Neural progenitor cell (in vitro differentiated cells): ENCODE measurements at regions not wholly inside any gene's neighbourhood (a gene's known extent, or its start where the extent isn't known, plus 50 kb on each side); places are given as distances from the start of the nearest gene placed in this dataset.
"Not testable (repeated sequence)": the region's sequence is repeated elsewhere in the genome, so short reads cannot be mapped to it uniquely, and the experiment has no call there.

Source experiments
- DNase-seq: peaks from one replicate; pipeline ENCODE4 v3.0.0-alpha.2; 2016; ENCODE audit warnings: low spot score
- H2AFZ ChIP-seq: fragments of 200-600 bp; sonication (generic); replicated peaks from 2 replicates; pipeline ENCODE4 v1.6.1; 2016; ENCODE audit warnings: antibody characterized with exemption
- H3F3A ChIP-seq: fragments of 200-600 bp; sonication (generic); 2 replicates; pipeline ENCODE4 v1.6.1; 2016; ENCODE audit warnings: antibody characterized with exemption, low read depth
- H3K27ac ChIP-seq: fragments of 200-600 bp; sonication (generic); 2 replicates; pipeline ENCODE4 v1.5.1; 2016; ENCODE audit warnings: mild to moderate bottlenecking
- H3K27me3 ChIP-seq: fragments of 200-600 bp; sonication (generic); 2 replicates; pipeline ENCODE4 v1.6.1; 2016; ENCODE audit warnings: mild to moderate bottlenecking, moderate library complexity
- H3K36me3 ChIP-seq: fragments of 200-600 bp; sonication (generic); 2 replicates; pipeline ENCODE4 v1.5.1; 2016
- H3K4me1 ChIP-seq: fragments of 200-600 bp; sonication (generic); 2 replicates; pipeline ENCODE4 v1.6.1; 2016; ENCODE audit warnings: mixed run types
- H3K4me2 ChIP-seq: fragments of 200-600 bp; sonication (generic); 2 replicates; pipeline ENCODE4 v1.6.1; 2016
- H3K4me3 ChIP-seq: fragments of 200-600 bp; sonication (generic); 2 replicates; pipeline ENCODE4 v1.5.1; 2016
- H3K79me2 ChIP-seq: fragments of 200-600 bp; sonication (generic); 2 replicates; pipeline ENCODE4 v1.6.1; 2016; ENCODE audit warnings: low read depth
- H3K9ac ChIP-seq: fragments of 200-600 bp; sonication (generic); 2 replicates; pipeline ENCODE4 v1.6.1; 2016
- H3K9me3 ChIP-seq: fragments of 200-600 bp; sonication (generic); 2 replicates; pipeline ENCODE4 v1.5.1; 2016; ENCODE audit warnings: low read depth
- H4K20me1 ChIP-seq: fragments of 200-600 bp; sonication (generic); 2 replicates; pipeline ENCODE4 v1.6.1; 2016; ENCODE audit warnings: low read depth
- H3K27ac Mint-ChIP-seq: 3 replicates; pipeline ENCODE4 v1.8.0; 2021; ENCODE audit warnings: mixed read lengths
- H3K27me3 Mint-ChIP-seq: 2 replicates; pipeline ENCODE4 v1.8.0; 2022; ENCODE audit warnings: low read depth, mild to moderate bottlenecking, inconsistent platforms, moderate library complexity, mixed read lengths; ENCODE audit not compliant: insufficient read depth
- H3K36me3 Mint-ChIP-seq: 3 replicates; pipeline ENCODE4 v1.8.0; 2021; ENCODE audit warnings: mixed read lengths
- H3K4me1 Mint-ChIP-seq: 3 replicates; pipeline ENCODE4 v1.8.0; 2021; ENCODE audit warnings: mixed read lengths
- H3K4me3 Mint-ChIP-seq: 3 replicates; pipeline ENCODE4 v1.8.0; 2021; ENCODE audit warnings: mild to moderate bottlenecking, moderate library complexity, mixed read lengths
- H3K9me3 Mint-ChIP-seq: 3 replicates; pipeline ENCODE4 v1.8.0; 2020; ENCODE audit warnings: mixed read lengths
- EZH2 ChIP-seq: fragments of 200-600 bp; sonication (generic); IDR thresholded peaks from 2 replicates; pipeline ENCODE4 v1.6.1; 2017; ENCODE audit warnings: antibody characterized with exemption, mild to moderate bottlenecking, moderate library complexity
- EZH2phosphoT487 ChIP-seq: fragments of 200-600 bp; sonication (generic); IDR thresholded peaks from 2 replicates; pipeline ENCODE4 v1.6.1; 2017; ENCODE audit warnings: antibody characterized with exemption
- TF ChIP-seq, protein P1 (sequence below): fragments of 200-600 bp; sonication (generic); IDR thresholded peaks from 2 replicates; pipeline ENCODE4 v1.5.1; 2017; ENCODE audit warnings: antibody characterized with exemption, mild to moderate bottlenecking

DNA sequence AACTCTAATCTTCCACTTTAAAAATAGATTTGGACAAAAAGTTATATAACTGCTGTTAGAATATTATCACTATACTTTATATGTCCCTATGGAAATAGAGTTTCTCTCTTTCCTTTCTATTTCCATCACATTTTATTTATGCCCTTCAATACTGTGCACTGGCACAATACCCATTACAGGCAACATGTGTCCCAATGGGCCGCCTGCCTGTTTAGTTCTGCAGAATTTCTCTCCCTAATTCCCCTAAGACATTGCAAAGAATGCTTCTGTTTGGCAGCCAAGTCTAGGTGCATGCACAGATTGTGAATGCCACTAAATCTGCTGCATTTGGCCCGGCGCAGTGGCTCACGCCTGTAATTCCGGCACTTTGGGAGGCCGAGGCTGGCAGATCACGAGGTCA, 520.4 kb upstream of the FLRT2 start:
- no peaks in the 10 kb centered on the region for H3K4me1 Mint-ChIP-seq
- no peaks in the 10 kb centered on the region for H4K20me1 ChIP-seq
- no peaks in the 10 kb centered on the region for H3F3A ChIP-seq
- TF ChIP-seq EZH2phosphoT487: no peak
- TF ChIP-seq EZH2: no peak
- TF ChIP-seq, protein P1, sequence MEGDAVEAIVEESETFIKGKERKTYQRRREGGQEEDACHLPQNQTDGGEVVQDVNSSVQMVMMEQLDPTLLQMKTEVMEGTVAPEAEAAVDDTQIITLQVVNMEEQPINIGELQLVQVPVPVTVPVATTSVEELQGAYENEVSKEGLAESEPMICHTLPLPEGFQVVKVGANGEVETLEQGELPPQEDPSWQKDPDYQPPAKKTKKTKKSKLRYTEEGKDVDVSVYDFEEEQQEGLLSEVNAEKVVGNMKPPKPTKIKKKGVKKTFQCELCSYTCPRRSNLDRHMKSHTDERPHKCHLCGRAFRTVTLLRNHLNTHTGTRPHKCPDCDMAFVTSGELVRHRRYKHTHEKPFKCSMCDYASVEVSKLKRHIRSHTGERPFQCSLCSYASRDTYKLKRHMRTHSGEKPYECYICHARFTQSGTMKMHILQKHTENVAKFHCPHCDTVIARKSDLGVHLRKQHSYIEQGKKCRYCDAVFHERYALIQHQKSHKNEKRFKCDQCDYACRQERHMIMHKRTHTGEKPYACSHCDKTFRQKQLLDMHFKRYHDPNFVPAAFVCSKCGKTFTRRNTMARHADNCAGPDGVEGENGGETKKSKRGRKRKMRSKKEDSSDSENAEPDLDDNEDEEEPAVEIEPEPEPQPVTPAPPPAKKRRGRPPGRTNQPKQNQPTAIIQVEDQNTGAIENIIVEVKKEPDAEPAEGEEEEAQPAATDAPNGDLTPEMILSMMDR: no peak
- H3K27ac Mint-ChIP-seq: no peak overlapping the region
- no peaks in the 10 kb centered on the region for H3K4me1 ChIP-seq
- no peak overlapping the region for H3K9ac ChIP-seq
- no peaks in the 10 kb centered on the region for H3K36me3 Mint-ChIP-seq
- H3K4me3 ChIP-seq: no peak overlapping the region
- no peaks in the 10 kb centered on the region for H3K9me3 Mint-ChIP-seq
- no peaks in the 10 kb centered on the region for H3K27me3 Mint-ChIP-seq
- H2AFZ ChIP-seq: no peak overlapping the region
- DNase-seq: no peak
- H3K27me3 ChIP-seq: no peaks in the 10 kb centered on the region
- H3K4me2 ChIP-seq: no peak overlapping the region
- no peaks in the 10 kb centered on the region for H3K79me2 ChIP-seq
- H3K27ac ChIP-seq: no peak overlapping the region
- no peaks in the 10 kb centered on the region for H3K9me3 ChIP-seq
- H3K36me3 ChIP-seq: no peaks in the 10 kb centered on the region
- no peak overlapping the region for H3K4me3 Mint-ChIP-seq

DNA sequence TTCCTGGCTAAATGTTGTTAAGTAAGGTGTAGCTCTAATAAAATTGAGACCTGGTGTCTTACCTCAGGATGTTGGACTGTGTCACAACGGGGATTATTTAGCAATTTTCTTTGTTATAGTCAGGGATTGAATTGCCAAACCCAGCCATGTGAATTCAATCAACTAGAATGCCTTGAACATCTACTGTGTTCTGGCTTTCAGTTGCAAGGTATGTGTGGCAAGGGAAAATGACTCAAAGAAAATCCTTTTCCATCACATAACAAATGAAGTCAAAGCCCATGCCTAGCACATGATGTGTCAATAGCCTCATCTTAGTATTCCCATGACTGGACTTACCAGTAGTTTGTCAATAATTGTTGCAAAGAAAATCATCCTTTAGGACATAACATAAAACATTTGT, 519.8 kb upstream of the FLRT2 start:
- TF ChIP-seq, protein P1: no peak
- TF ChIP-seq EZH2: no peak
- no peaks in the 10 kb centered on the region for H3F3A ChIP-seq
- no peak overlapping the region for H3K4me3 ChIP-seq
- H3K4me2 ChIP-seq: no peak overlapping the region
- no peaks in the 10 kb centered on the region for H3K36me3 Mint-ChIP-seq
- H3K9me3 Mint-ChIP-seq: no peaks in the 10 kb centered on the region
- no peaks in the 10 kb centered on the region for H3K27me3 Mint-ChIP-seq
- no peaks in the 10 kb centered on the region for H3K36me3 ChIP-seq
- no peak for DNase-seq
- no peak overlapping the region for H3K27ac Mint-ChIP-seq
- H3K79me2 ChIP-seq: no peaks in the 10 kb centered on the region
- H3K4me1 ChIP-seq: no peaks in the 10 kb centered on the region
- no peaks in the 10 kb centered on the region for H4K20me1 ChIP-seq
- H2AFZ ChIP-seq: peak overlapping the region; percentile 18
- H3K27ac ChIP-seq: no peak overlapping the region
- H3K4me1 Mint-ChIP-seq: no peaks in the 10 kb centered on the region
- no peaks in the 10 kb centered on the region for H3K27me3 ChIP-seq
- H3K9ac ChIP-seq: no peak overlapping the region
- no peak overlapping the region for H3K4me3 Mint-ChIP-seq
- no peaks in the 10 kb centered on the region for H3K9me3 ChIP-seq

DNA sequence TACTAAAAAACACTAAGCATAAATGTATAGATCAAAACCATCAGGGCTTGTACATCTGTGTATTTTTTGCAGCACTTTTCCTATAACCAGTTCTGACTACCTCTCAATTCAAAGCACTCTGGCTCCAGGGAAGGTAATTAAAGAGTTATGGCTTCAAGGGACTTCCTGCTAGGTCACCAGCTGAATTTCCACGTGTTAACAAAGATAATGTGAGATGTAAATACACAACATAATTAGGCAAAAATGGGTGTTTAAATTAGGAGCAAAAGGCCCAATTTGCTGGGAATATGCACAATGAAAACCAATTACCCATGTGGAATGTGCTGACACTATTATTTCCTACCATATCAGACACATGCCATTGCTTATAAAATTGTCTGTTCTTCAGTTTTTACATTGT, 513.4 kb upstream of the FLRT2 start:
- Histone ChIP-seq H4K20me1 (no peaks in the 10 kb centered on the region), H3K27me3 (no peaks in the 10 kb centered on the region), H3F3A (no peaks in the 10 kb centered on the region), H3K36me3 (no peaks in the 10 kb centered on the region), H3K4me2 (no peak overlapping the region), H3K9me3 (no peaks in the 10 kb centered on the region), H2AFZ (no peak overlapping the region), H3K4me3 (no peak overlapping the region), H3K79me2 (no peaks in the 10 kb centered on the region), H3K4me1 (no peaks in the 10 kb centered on the region), H3K9ac (no peak overlapping the region), H3K27ac (no peak overlapping the region)
- Mint-ChIP-seq H3K36me3 (no peaks in the 10 kb centered on the region), H3K4me1 (no peaks in the 10 kb centered on the region), H3K27me3 (no peaks in the 10 kb centered on the region), H3K27ac (no peak overlapping the region), H3K9me3 (peaks cover 7% of the 10 kb centered on the region), H3K4me3 (no peak overlapping the region)
- no peak for DNase-seq
- no peak for TF ChIP-seq EZH2
- TF ChIP-seq, protein P1: no peak
- TF ChIP-seq EZH2phosphoT487: no peak

DNA sequence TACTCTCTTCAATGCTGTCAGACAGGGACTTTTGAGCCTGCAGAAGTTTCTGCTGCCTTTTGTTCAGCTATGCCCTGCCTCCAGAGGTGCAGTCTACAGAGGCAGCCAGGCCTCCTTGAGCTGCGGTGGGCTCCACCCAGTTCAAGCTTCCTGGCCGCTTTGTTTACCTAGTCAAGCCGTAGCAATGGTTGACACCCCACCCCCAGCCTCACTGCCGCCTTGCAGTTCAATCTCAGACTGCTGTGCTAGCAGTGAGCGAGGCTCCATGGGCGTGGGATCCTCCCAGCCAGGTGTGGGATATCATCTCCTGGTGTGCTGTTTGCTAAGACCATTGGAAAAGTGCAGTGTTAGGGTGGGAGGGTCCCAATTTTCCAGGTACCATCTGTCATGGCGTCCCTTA, 506.1 kb upstream of the FLRT2 start:
- not testable (repeated sequence) for H3K79me2 ChIP-seq, DNase-seq, H3K4me1 Mint-ChIP-seq, H3K9ac ChIP-seq, H3K27ac ChIP-seq, H3K9me3 ChIP-seq, H3K27me3 Mint-ChIP-seq, H3K4me2 ChIP-seq, H3K36me3 ChIP-seq, H3K36me3 Mint-ChIP-seq, H3K4me3 ChIP-seq, H3F3A ChIP-seq, H3K27ac Mint-ChIP-seq, H3K27me3 ChIP-seq, H3K4me3 Mint-ChIP-seq, H2AFZ ChIP-seq, H4K20me1 ChIP-seq
- H3K4me1 ChIP-seq: peaks cover 15% of the 10 kb centered on the region
- H3K9me3 Mint-ChIP-seq: peaks cover 16% of the 10 kb centered on the region
